ENCODE measurements at regions not wholly inside any gene's neighbourhood (a gene's known extent, or its start where the extent isn't known, plus 50 kb on each side); places are given as distances from the start of the nearest gene placed in this dataset.

- BruUV-seq (replicated peaks), result no TSS peak
- intact Hi-C loops (cut with micrococcal nuclease; ENCODE audit: unreplicated experiment), result no loop called here
- no peak overlapping the region for H3K27ac Mint-ChIP-seq (ENCODE audit: unreplicated experiment)
- H3K36me3 ChIP-seq (ENCODE audit: control insufficient read depth, insufficient read depth, low read length), result no peaks in the 10 kb centered on the region
- ChIA-PET POLR2A (no interaction called here), CTCF (no interaction called here)
- no peak overlapping the region for H3K4me3 Mint-ChIP-seq (ENCODE audit: unreplicated experiment)
- H3K36me3 Mint-ChIP-seq (ENCODE audit: insufficient read depth, unreplicated experiment), result no peaks in the 10 kb centered on the region
- H3K27me3 Mint-ChIP-seq (ENCODE audit: insufficient read depth, unreplicated experiment), result peaks cover 4% of the 10 kb centered on the region
- no peak overlapping the region for H3K4me3 ChIP-seq (ENCODE audit: low read depth, low read length)
- no peaks in the 10 kb centered on the region for H3K9me3 Mint-ChIP-seq (ENCODE audit: unreplicated experiment)
- no peaks in the 10 kb centered on the region for H3K4me1 Mint-ChIP-seq (ENCODE audit: low read depth, unreplicated experiment)
- DNase-seq, result no peak
- H3K4me1 ChIP-seq, result no peaks in the 10 kb centered on the region; the same call in 1 of the 2 replicates
- no peaks in the 10 kb centered on the region for H3K9me3 ChIP-seq
- TF ChIP-seq, protein P1, sequence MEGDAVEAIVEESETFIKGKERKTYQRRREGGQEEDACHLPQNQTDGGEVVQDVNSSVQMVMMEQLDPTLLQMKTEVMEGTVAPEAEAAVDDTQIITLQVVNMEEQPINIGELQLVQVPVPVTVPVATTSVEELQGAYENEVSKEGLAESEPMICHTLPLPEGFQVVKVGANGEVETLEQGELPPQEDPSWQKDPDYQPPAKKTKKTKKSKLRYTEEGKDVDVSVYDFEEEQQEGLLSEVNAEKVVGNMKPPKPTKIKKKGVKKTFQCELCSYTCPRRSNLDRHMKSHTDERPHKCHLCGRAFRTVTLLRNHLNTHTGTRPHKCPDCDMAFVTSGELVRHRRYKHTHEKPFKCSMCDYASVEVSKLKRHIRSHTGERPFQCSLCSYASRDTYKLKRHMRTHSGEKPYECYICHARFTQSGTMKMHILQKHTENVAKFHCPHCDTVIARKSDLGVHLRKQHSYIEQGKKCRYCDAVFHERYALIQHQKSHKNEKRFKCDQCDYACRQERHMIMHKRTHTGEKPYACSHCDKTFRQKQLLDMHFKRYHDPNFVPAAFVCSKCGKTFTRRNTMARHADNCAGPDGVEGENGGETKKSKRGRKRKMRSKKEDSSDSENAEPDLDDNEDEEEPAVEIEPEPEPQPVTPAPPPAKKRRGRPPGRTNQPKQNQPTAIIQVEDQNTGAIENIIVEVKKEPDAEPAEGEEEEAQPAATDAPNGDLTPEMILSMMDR (IDR thresholded peaks at IDR 0.05; ENCODE audit: insufficient read depth in 1 of 2, low read depth in 1 of 2, low read length in 1 of 2, severe bottlenecking in 1 of 2, unreplicated experiment in 1 of 2), result no peak
- H3K27me3 ChIP-seq (replicated peaks; ENCODE audit: control insufficient read depth, insufficient read depth, low read length), result no peaks in the 10 kb centered on the region
Measured at GRCh38 chr3:155029941-155030340, 50.2 kb upstream of the MME start.

GRCh38 chr3:155026999-155027591 is 53.0 kb upstream of the MME start:
- no TSS peak for BruUV-seq (replicated peaks)
- POLR2A ChIA-PET, result no interaction called here
- intact Hi-C loops (cut with micrococcal nuclease; ENCODE audit: unreplicated experiment), result no loop called here

DNA sequence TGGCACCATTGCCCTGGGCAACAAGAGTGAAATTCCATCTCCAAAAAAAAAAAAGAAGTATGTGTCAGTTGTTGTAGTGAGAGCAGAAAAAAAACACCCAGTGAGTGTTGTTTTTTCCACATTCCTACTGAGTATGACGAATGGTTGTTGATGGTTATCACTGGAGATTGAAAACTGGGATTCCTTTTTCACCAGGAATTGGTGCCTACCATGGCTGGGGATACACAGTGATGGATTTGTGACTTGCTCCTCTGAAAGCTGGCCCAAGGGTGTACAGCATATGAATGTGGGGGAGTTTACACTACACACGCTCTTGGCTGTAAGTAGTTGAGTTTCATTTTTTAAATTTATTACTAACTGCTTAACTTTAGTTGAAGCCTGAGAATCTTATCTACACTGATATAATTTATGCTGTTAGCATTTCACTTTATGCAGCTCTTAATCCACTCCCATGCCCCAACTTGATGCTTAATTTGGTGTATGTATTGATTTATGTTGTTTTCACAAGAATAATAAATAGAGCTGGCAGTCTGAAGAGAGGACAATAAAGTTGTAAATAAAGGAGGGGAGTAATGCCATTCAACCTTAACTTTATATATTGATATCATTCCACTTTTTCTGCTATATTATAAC is 56.0 kb upstream of the MME start:
- BruUV-seq (replicated peaks), result no TSS peak
- DNase-seq, result no peak
- intact Hi-C loops (cut with micrococcal nuclease; ENCODE audit: unreplicated experiment), result no loop called here
- TF ChIP-seq, protein P1 (IDR thresholded peaks at IDR 0.05; ENCODE audit: insufficient read depth in 1 of 2, low read depth in 1 of 2, low read length in 1 of 2, severe bottlenecking in 1 of 2, unreplicated experiment in 1 of 2), result no peak
- ChIA-PET CTCF (no interaction called here), POLR2A (no interaction called here)
- Mint-ChIP-seq H3K9me3 (ENCODE audit: unreplicated experiment) (no peaks in the 10 kb centered on the region), H3K4me1 (ENCODE audit: low read depth, unreplicated experiment) (peaks cover 7% of the 10 kb centered on the region), H3K36me3 (ENCODE audit: insufficient read depth, unreplicated experiment) (no peaks in the 10 kb centered on the region), H3K27me3 (ENCODE audit: insufficient read depth, unreplicated experiment) (peaks cover 4% of the 10 kb centered on the region), H3K4me3 (ENCODE audit: unreplicated experiment) (no peak overlapping the region), H3K27ac (ENCODE audit: unreplicated experiment) (no peak overlapping the region)
- H3K9me3 ChIP-seq, result no peaks in the 10 kb centered on the region
- no peaks in the 10 kb centered on the region for H3K27me3 ChIP-seq (replicated peaks; ENCODE audit: control insufficient read depth, insufficient read depth, low read length)
- no peaks in the 10 kb centered on the region for H3K36me3 ChIP-seq (ENCODE audit: control insufficient read depth, insufficient read depth, low read length)
- no peaks in the 10 kb centered on the region; the same call in 1 of the 2 replicates for H3K4me1 ChIP-seq
- H3K4me3 ChIP-seq (ENCODE audit: low read depth, low read length), result no peak overlapping the region

More at GRCh38 chr3:155026999-155027591, 53.0 kb upstream of the MME start:
- TF ChIP-seq, protein P1 (IDR thresholded peaks at IDR 0.05; ENCODE audit: insufficient read depth in 1 of 2, low read depth in 1 of 2, low read length in 1 of 2, severe bottlenecking in 1 of 2, unreplicated experiment in 1 of 2), result no peak
- Mint-ChIP-seq H3K9me3 (ENCODE audit: unreplicated experiment) (no peaks in the 10 kb centered on the region), H3K36me3 (ENCODE audit: insufficient read depth, unreplicated experiment) (no peaks in the 10 kb centered on the region), H3K4me1 (ENCODE audit: low read depth, unreplicated experiment) (no peaks in the 10 kb centered on the region), H3K27ac (ENCODE audit: unreplicated experiment) (no peak overlapping the region), H3K4me3 (ENCODE audit: unreplicated experiment) (no peak overlapping the region), H3K27me3 (ENCODE audit: insufficient read depth, unreplicated experiment) (peaks cover 4% of the 10 kb centered on the region)
- no peaks in the 10 kb centered on the region for H3K4me1 ChIP-seq
- H3K36me3 ChIP-seq (ENCODE audit: control insufficient read depth, insufficient read depth, low read length), result no peaks in the 10 kb centered on the region
- no peaks in the 10 kb centered on the region for H3K9me3 ChIP-seq
- H3K27me3 ChIP-seq (replicated peaks; ENCODE audit: control insufficient read depth, insufficient read depth, low read length), result no peaks in the 10 kb centered on the region
- no peak overlapping the region for H3K4me3 ChIP-seq (ENCODE audit: low read depth, low read length)
- CTCF ChIA-PET, result no interaction called here
- no peak for DNase-seq
